ENCODE measurements at regions not wholly inside any gene's neighbourhood (a gene's known extent, or its start where the extent isn't known, plus 50 kb on each side); places are given as distances from the start of the nearest gene placed in this dataset.

GRCh38 chr13:89708013-89708412 lies 1639.5 kb upstream of the MIR17HG start:
- no peak for TF ChIP-seq EZH2phosphoT487 (IDR thresholded peaks at IDR 0.05)
- TF ChIP-seq EZH2 (IDR thresholded peaks at IDR 0.05) = no peak
- no peak for TF ChIP-seq CTCF (IDR thresholded peaks at IDR 0.05)
- Mint-ChIP-seq H3K36me3 (no peaks in the 10 kb centered on the region), H3K9me3 (no peaks in the 10 kb centered on the region), H3K27me3 (ENCODE audit: insufficient read depth, low read depth) (no peaks in the 10 kb centered on the region), H3K4me1 (no peaks in the 10 kb centered on the region), H3K4me3 (no peak overlapping the region), H3K27ac (no peak overlapping the region)
- no peaks in the 10 kb centered on the region for H3K9me3 ChIP-seq (ENCODE audit: low read depth)
- H3K27me3 ChIP-seq = no peaks in the 10 kb centered on the region
- no peak overlapping the region for H3K4me2 ChIP-seq
- no peaks in the 10 kb centered on the region for H3F3A ChIP-seq (ENCODE audit: low read depth)
- H3K4me3 ChIP-seq = no peak overlapping the region
- H3K4me1 ChIP-seq = no peaks in the 10 kb centered on the region
- no peaks in the 10 kb centered on the region for H4K20me1 ChIP-seq (ENCODE audit: low read depth)
- H3K9ac ChIP-seq = no peak overlapping the region
- no peaks in the 10 kb centered on the region for H3K36me3 ChIP-seq
- H3K27ac ChIP-seq = no peak overlapping the region
- DNase-seq (ENCODE audit: low spot score) = no peak
- no peak overlapping the region for H2AFZ ChIP-seq (replicated peaks)
- H3K79me2 ChIP-seq (ENCODE audit: low read depth) = no peaks in the 10 kb centered on the region

GRCh38 chr13:89721216-89721615 lies 1626.3 kb upstream of the MIR17HG start:
- Histone ChIP-seq H3K27me3 (no peaks in the 10 kb centered on the region), H3K4me1 (no peaks in the 10 kb centered on the region), H3K79me2 (ENCODE audit: low read depth) (no peaks in the 10 kb centered on the region), H3K27ac (no peak overlapping the region), H3K9me3 (ENCODE audit: low read depth) (no peaks in the 10 kb centered on the region), H4K20me1 (ENCODE audit: low read depth) (no peaks in the 10 kb centered on the region), H2AFZ (replicated peaks) (no peak overlapping the region), H3K36me3 (no peaks in the 10 kb centered on the region), H3K9ac (no peak overlapping the region), H3K4me3 (no peak overlapping the region), H3F3A (ENCODE audit: low read depth) (no peaks in the 10 kb centered on the region), H3K4me2 (no peak overlapping the region)
- Mint-ChIP-seq H3K4me1 (no peaks in the 10 kb centered on the region), H3K27ac (no peak overlapping the region), H3K27me3 (ENCODE audit: insufficient read depth, low read depth) (no peaks in the 10 kb centered on the region), H3K36me3 (no peaks in the 10 kb centered on the region), H3K9me3 (peaks cover 3% of the 10 kb centered on the region), H3K4me3 (no peak overlapping the region)
- no peak for TF ChIP-seq EZH2phosphoT487 (IDR thresholded peaks at IDR 0.05)
- TF ChIP-seq EZH2 (IDR thresholded peaks at IDR 0.05) = no peak
- no peak for TF ChIP-seq CTCF (IDR thresholded peaks at IDR 0.05)
- no peak for DNase-seq (ENCODE audit: low spot score)

GRCh38 chr13:89726690-89727435 lies 1620.6 kb upstream of the MIR17HG start:
- no peaks in the 10 kb centered on the region for H3K9me3 Mint-ChIP-seq
- Histone ChIP-seq H3K79me2 (ENCODE audit: low read depth) (no peaks in the 10 kb centered on the region), H3K4me2 (no peak overlapping the region), H2AFZ (replicated peaks) (no peak overlapping the region), H3K4me3 (no peak overlapping the region), H3K9ac (no peak overlapping the region), H3K27ac (no peak overlapping the region), H3F3A (ENCODE audit: low read depth) (no peaks in the 10 kb centered on the region), H3K4me1 (no peaks in the 10 kb centered on the region), H3K27me3 (no peaks in the 10 kb centered on the region), H3K9me3 (ENCODE audit: low read depth) (no peaks in the 10 kb centered on the region), H3K36me3 (no peaks in the 10 kb centered on the region), H4K20me1 (ENCODE audit: low read depth) (no peaks in the 10 kb centered on the region)
- TF ChIP-seq EZH2phosphoT487 (IDR thresholded peaks at IDR 0.05) = no peak
- TF ChIP-seq EZH2 (IDR thresholded peaks at IDR 0.05) = no peak
- no peak for TF ChIP-seq CTCF (IDR thresholded peaks at IDR 0.05)
- no peak overlapping the region for H3K4me3 Mint-ChIP-seq
- H3K4me1 Mint-ChIP-seq = no peaks in the 10 kb centered on the region
- H3K27ac Mint-ChIP-seq = no peak overlapping the region
- DNase-seq (ENCODE audit: low spot score) = no peak
- no peaks in the 10 kb centered on the region for H3K36me3 Mint-ChIP-seq
- no peaks in the 10 kb centered on the region for H3K27me3 Mint-ChIP-seq (ENCODE audit: insufficient read depth, low read depth)

Measured in neural progenitor cell (in vitro differentiated cells).